Glutamatergic neuron (in vitro differentiated cells): ENCODE measurements at regions not wholly inside any gene's neighbourhood (a gene's known extent, or its start where the extent isn't known, plus 50 kb on each side); places are given as distances from the start of the nearest gene placed in this dataset.
"Not testable (repeated sequence)": the region's sequence is repeated elsewhere in the genome, so short reads cannot be mapped to it uniquely, and the experiment has no call there.

ENCODE experiments used
- DNase-seq: peaks from one replicate; pipeline ENCODE4 v3.0.0; 2022
- H3K27ac Mint-ChIP-seq: one replicate; pipeline ENCODE4 v1.8.0; 2020; ENCODE audit warnings: mild to moderate bottlenecking, mixed read lengths, inconsistent platforms; ENCODE audit not compliant: unreplicated experiment
- H3K27me3 Mint-ChIP-seq: one replicate; pipeline ENCODE4 v1.8.0; 2020; ENCODE audit warnings: mild to moderate bottlenecking, moderate library complexity, mixed read lengths, inconsistent platforms; ENCODE audit not compliant: unreplicated experiment
- H3K36me3 Mint-ChIP-seq: one replicate; pipeline ENCODE4 v1.8.0; 2020; ENCODE audit warnings: mild to moderate bottlenecking, mixed read lengths, inconsistent platforms; ENCODE audit not compliant: unreplicated experiment
- H3K4me1 Mint-ChIP-seq: one replicate; pipeline ENCODE4 v1.8.0; 2020; ENCODE audit warnings: mild to moderate bottlenecking, low read depth, mixed read lengths, inconsistent platforms; ENCODE audit not compliant: unreplicated experiment
- H3K4me3 Mint-ChIP-seq: one replicate; pipeline ENCODE4 v1.8.0; 2020; ENCODE audit warnings: mild to moderate bottlenecking, mixed read lengths, inconsistent platforms; ENCODE audit not compliant: unreplicated experiment
- H3K9me3 Mint-ChIP-seq: one replicate; pipeline ENCODE4 v1.8.0; 2020; ENCODE audit warnings: mild to moderate bottlenecking, moderate library complexity, mixed read lengths, inconsistent platforms; ENCODE audit not compliant: unreplicated experiment
- TF ChIP-seq, protein P1 (sequence below): fragments of 200-600 bp; sonication (generic); IDR thresholded peaks from one replicate; pipeline ENCODE4 v1.5.0; 2021; ENCODE audit not compliant: partially characterized antibody, unreplicated experiment

DNA sequence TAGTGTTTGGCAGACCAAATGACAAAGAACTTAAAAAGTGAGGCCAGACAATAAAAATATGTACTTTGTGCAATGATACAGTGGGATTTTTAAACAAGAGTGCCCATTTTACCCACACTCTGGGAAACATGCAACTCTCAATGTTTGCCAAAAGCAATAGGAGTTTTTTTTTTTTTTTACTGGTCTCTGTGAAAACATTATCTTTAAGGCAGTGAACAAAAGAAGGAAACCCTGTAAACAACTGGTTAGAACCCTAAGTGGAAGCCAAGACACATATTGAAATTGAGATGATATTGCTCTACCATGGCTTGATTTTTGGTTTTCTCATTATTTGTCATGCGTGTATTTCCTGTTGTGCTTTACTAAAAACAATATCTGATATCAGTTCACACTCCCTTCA lies 67.2 kb upstream of the PPP3CA start:
- H3K4me1 Mint-ChIP-seq, result peaks cover 4% of the 10 kb centered on the region
- H3K27ac Mint-ChIP-seq, result no peak overlapping the region
- TF ChIP-seq, protein P1, sequence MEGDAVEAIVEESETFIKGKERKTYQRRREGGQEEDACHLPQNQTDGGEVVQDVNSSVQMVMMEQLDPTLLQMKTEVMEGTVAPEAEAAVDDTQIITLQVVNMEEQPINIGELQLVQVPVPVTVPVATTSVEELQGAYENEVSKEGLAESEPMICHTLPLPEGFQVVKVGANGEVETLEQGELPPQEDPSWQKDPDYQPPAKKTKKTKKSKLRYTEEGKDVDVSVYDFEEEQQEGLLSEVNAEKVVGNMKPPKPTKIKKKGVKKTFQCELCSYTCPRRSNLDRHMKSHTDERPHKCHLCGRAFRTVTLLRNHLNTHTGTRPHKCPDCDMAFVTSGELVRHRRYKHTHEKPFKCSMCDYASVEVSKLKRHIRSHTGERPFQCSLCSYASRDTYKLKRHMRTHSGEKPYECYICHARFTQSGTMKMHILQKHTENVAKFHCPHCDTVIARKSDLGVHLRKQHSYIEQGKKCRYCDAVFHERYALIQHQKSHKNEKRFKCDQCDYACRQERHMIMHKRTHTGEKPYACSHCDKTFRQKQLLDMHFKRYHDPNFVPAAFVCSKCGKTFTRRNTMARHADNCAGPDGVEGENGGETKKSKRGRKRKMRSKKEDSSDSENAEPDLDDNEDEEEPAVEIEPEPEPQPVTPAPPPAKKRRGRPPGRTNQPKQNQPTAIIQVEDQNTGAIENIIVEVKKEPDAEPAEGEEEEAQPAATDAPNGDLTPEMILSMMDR, result no peak
- DNase-seq, result no peak
- no peaks in the 10 kb centered on the region for H3K9me3 Mint-ChIP-seq
- H3K4me3 Mint-ChIP-seq, result no peak overlapping the region
- H3K36me3 Mint-ChIP-seq, result no peaks in the 10 kb centered on the region
- no peaks in the 10 kb centered on the region for H3K27me3 Mint-ChIP-seq

DNA sequence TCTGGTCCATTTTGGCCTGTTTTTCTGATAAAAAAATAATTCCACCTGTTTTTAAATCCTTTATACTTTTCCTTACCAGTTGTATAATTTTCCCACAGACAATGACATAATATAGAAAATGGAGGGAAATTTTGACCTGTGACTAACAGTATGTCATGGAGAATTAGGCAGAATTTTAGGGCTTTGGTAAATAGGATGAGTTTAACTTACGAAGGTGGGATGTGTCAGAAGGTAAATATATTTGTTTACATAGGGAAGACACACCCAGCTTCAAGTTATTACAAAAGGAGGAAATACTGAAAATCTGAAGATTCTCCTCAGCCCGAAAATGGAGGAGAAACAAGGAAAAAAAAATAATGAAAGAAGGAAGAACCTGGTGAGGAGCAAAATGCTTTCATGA lies 64.6 kb upstream of the PPP3CA start:
- Mint-ChIP-seq H3K4me3 (no peak overlapping the region), H3K36me3 (no peaks in the 10 kb centered on the region), H3K27me3 (no peaks in the 10 kb centered on the region), H3K27ac (no peak overlapping the region), H3K9me3 (no peaks in the 10 kb centered on the region), H3K4me1 (no peaks in the 10 kb centered on the region)
- no peak for DNase-seq
- TF ChIP-seq, protein P1, result no peak

DNA sequence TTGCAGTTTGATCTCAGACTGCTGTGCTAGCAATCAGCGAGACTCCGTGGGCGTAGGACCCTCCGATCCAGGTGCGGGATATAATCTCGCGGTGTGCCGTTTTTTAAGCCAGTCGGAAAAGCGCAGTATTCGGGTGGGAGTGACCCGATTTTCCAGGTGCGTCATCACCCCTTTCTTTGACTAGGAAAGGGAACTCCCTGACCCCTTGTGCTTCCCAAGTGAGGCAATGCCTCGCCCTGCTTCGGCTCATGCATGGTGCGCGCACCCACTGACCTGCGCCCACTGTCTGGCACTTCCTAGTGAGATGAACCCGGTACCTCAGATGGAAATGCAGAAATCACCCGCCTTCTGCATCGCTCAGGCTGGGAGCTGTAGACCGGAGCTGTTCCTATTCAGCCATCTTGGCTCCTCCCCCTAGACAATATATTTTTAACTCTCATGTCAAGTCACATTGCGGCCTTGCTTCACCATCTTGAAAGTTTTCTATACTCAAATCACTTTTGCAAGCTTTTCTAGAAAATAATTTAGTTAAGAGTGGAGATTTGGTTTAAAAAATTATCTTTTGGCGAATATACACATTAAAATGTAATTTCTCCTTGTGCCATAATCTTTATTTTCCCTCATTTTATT lies 64.1 kb upstream of the PPP3CA start:
- not testable (repeated sequence) for H3K4me3 Mint-ChIP-seq, H3K27ac Mint-ChIP-seq, H3K27me3 Mint-ChIP-seq, H3K36me3 Mint-ChIP-seq, DNase-seq, H3K9me3 Mint-ChIP-seq, H3K4me1 Mint-ChIP-seq

DNA sequence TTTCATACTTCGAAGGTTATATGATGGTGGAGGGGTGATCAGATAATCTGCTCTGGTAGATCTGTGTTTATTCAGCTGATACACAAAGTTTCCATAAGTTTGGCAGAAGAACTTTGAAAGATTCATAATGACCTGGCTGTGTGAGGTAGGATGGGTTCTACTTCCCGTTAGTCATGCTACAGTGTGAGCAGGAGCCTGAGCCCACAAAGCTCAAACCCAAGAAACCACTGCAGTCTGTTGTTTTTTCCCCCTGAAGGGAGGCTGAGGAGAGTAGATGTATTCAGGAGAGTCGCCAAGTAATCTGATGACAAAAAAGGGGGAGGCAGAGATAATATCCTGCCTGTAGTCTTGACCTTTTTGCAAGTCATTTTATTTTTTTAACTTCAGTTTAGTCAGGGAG lies 52.8 kb upstream of the PPP3CA start:
- Mint-ChIP-seq H3K9me3 (peaks cover 2% of the 10 kb centered on the region), H3K36me3 (no peaks in the 10 kb centered on the region), H3K4me1 (no peaks in the 10 kb centered on the region), H3K4me3 (no peak overlapping the region), H3K27me3 (no peaks in the 10 kb centered on the region), H3K27ac (no peak overlapping the region)
- DNase-seq, result no peak
- TF ChIP-seq, protein P1, result no peak

DNA sequence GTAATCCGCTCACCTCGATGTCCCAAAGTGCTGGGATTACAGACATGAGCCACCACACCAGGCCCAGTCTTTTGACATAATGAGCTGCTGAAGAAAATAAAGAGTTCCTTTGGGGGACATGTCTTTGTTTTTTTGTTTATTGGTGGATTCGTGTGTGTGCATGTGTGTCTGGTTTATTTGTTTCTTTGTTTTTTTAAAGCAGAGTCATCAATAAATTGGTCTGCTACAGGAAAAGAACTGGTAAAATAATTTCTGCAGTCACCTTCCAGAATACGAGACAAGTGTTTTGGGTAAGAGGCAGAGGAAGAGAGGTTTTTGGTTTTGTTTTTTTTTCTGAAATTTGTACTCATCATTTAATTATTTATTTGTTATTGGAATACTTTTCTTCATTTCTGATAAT lies 51.5 kb upstream of the PPP3CA start:
- no peak overlapping the region for H3K27ac Mint-ChIP-seq
- no peak for DNase-seq
- peaks cover 2% of the 10 kb centered on the region for H3K9me3 Mint-ChIP-seq
- H3K36me3 Mint-ChIP-seq, result no peaks in the 10 kb centered on the region
- H3K27me3 Mint-ChIP-seq, result no peaks in the 10 kb centered on the region
- TF ChIP-seq, protein P1, result no peak
- no peaks in the 10 kb centered on the region for H3K4me1 Mint-ChIP-seq
- no peak overlapping the region for H3K4me3 Mint-ChIP-seq
